ENCODE measurements at regions not wholly inside any gene's neighbourhood (a gene's known extent, or its start where the extent isn't known, plus 50 kb on each side); places are given as distances from the start of the nearest gene placed in this dataset.

- TF ChIP-seq REST (IDR thresholded peaks at IDR 0.05; ENCODE audit: insufficient replicate concordance, low read depth) (no peak), GABPA (IDR thresholded peaks at IDR 0.05; ENCODE audit: low read depth) (no peak), POLR2AphosphoS5 (IDR thresholded peaks at IDR 0.05; ENCODE audit: low read depth) (no peak), SPI1 (IDR thresholded peaks at IDR 0.05; ENCODE audit: borderline replicate concordance, low read depth) (no peak)
- TF ChIP-seq, protein P1, sequence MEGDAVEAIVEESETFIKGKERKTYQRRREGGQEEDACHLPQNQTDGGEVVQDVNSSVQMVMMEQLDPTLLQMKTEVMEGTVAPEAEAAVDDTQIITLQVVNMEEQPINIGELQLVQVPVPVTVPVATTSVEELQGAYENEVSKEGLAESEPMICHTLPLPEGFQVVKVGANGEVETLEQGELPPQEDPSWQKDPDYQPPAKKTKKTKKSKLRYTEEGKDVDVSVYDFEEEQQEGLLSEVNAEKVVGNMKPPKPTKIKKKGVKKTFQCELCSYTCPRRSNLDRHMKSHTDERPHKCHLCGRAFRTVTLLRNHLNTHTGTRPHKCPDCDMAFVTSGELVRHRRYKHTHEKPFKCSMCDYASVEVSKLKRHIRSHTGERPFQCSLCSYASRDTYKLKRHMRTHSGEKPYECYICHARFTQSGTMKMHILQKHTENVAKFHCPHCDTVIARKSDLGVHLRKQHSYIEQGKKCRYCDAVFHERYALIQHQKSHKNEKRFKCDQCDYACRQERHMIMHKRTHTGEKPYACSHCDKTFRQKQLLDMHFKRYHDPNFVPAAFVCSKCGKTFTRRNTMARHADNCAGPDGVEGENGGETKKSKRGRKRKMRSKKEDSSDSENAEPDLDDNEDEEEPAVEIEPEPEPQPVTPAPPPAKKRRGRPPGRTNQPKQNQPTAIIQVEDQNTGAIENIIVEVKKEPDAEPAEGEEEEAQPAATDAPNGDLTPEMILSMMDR (IDR thresholded peaks at IDR 0.05; ENCODE audit: insufficient read depth, low read length), result no peak
These were observed 69.5 kb upstream of the CDK13 start for GRCh38 chr7:39880556-39880955.

Measured in HL-60 (cell line).